GM18909 (cell line): ENCODE measurements at regions not wholly inside any gene's neighbourhood (a gene's known extent, or its start where the extent isn't known, plus 50 kb on each side); places are given as distances from the start of the nearest gene placed in this dataset.

Experiments
- ATAC-seq: cut with Tn5 transposase; IDR thresholded peaks from one replicate; pipeline ENCODE4 v1.9.1; 2021; ENCODE audit warnings: mild to moderate bottlenecking; ENCODE audit not compliant: unreplicated experiment, poor library complexity

DNA sequence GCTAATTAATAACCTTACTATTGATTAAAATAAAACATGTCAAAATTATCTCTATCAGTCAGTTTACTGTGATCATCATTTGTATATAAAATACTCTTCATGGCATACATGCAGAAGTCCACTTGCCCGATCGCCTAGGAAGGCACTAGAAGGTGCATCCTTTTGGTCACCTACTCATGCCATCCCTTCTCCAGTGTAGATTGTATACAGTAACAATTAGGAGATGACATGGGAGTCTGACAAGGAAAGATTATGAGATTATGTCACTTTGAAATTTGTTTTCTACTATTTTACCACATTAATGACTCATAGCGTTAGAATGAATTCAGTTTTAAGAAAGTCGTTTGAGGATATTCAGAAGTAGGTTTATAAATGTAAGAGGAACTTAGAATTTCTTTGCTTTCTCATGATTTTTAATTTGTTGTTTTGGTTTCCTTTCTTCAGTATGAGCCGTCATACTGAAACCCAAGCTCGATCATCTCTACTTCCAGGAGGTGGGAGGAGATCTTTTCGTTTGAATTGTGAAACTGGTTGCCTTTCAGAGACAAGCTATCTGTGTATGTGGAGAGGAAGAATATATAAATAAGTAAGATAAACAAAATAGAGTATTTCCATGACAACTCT, 51.1 kb upstream of the UNC5C start:
- peak; percentile 78 for ATAC-seq
